ENCODE measurements at regions not wholly inside any gene's neighbourhood (a gene's known extent, or its start where the extent isn't known, plus 50 kb on each side); places are given as distances from the start of the nearest gene placed in this dataset.

DNA sequence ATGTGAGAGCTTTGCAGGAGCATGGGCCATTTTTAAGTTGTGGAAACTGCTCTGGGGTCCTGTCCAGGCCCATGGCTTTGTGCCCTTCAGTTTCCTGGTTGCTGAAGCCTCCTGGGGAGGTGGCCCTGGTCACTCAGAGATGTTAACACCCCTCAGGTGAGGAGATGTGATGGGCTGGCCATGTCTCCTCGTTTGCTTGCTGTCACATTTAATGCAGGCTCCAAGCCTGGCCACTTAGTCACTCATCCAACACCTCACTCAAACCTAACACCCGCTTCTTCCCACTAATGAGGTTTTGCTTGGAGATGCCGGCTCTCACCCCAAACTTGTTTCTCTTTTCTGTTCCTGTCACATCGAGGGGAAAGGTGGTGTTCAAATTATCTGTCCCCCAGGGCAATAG, 192.7 kb downstream of the PTPRU start:
- Histone ChIP-seq H3K79me2 (ENCODE audit: control insufficient read depth, low read length) (no peaks in the 10 kb centered on the region), H3K4me2 (ENCODE audit: low read length) (no peak overlapping the region), H3K27ac (ENCODE audit: low read depth, low read length) (no peak overlapping the region), H3K9me2 (replicated peaks; ENCODE audit: control insufficient read depth, low read length) (no peaks in the 10 kb centered on the region), H3K4me3 (ENCODE audit: low read length) (no peak overlapping the region), H3K36me3 (ENCODE audit: control insufficient read depth, low read length) (no peaks in the 10 kb centered on the region), H4K20me1 (ENCODE audit: control insufficient read depth, insufficient read depth, low read depth, low read length) (no peaks in the 10 kb centered on the region), H3F3A (ENCODE audit: control insufficient read depth, insufficient read depth) (no peaks in the 10 kb centered on the region), H3K9me3 (ENCODE audit: control insufficient read depth, insufficient read depth, low read length) (no peaks in the 10 kb centered on the region), H3K4me1 (ENCODE audit: control insufficient read depth, low read length) (no peaks in the 10 kb centered on the region), H3K27me3 (ENCODE audit: control insufficient read depth, low read length) (no peaks in the 10 kb centered on the region; the same call in 1 of the 2 replicates)
- TF ChIP-seq, protein P1, sequence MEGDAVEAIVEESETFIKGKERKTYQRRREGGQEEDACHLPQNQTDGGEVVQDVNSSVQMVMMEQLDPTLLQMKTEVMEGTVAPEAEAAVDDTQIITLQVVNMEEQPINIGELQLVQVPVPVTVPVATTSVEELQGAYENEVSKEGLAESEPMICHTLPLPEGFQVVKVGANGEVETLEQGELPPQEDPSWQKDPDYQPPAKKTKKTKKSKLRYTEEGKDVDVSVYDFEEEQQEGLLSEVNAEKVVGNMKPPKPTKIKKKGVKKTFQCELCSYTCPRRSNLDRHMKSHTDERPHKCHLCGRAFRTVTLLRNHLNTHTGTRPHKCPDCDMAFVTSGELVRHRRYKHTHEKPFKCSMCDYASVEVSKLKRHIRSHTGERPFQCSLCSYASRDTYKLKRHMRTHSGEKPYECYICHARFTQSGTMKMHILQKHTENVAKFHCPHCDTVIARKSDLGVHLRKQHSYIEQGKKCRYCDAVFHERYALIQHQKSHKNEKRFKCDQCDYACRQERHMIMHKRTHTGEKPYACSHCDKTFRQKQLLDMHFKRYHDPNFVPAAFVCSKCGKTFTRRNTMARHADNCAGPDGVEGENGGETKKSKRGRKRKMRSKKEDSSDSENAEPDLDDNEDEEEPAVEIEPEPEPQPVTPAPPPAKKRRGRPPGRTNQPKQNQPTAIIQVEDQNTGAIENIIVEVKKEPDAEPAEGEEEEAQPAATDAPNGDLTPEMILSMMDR (IDR thresholded peaks at IDR 0.05; ENCODE audit: low read depth, low read length, poor library complexity, severe bottlenecking): no peak
- no peak for TF ChIP-seq EZH2phosphoT487 (IDR thresholded peaks at IDR 0.05; ENCODE audit: borderline replicate concordance, low read length)

DNA sequence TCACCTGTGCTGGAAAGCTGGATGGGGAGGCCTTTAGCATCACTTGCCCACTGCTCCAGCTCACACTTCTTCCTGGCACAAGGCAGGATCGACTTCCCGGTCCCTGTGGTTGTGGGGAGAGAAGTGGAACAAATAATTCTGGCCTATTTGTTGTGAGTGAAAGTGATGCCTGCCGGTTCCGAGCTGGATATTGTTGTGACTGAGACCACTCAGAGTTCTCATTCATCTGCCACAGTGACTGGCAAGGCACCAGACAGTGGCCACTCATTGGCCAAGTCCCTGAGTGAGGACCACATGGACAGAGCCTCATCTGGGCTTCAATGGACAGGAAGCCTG, 191.9 kb downstream of the PTPRU start:
- no peaks in the 10 kb centered on the region for H3F3A ChIP-seq (ENCODE audit: control insufficient read depth, insufficient read depth)
- TF ChIP-seq EZH2phosphoT487 (IDR thresholded peaks at IDR 0.05; ENCODE audit: borderline replicate concordance, low read length): no peak
- TF ChIP-seq, protein P1 (IDR thresholded peaks at IDR 0.05; ENCODE audit: low read depth, low read length, poor library complexity, severe bottlenecking): no peak
- no peaks in the 10 kb centered on the region for H3K36me3 ChIP-seq (ENCODE audit: control insufficient read depth, low read length)
- H3K9me2 ChIP-seq (replicated peaks; ENCODE audit: control insufficient read depth, low read length): no peaks in the 10 kb centered on the region
- H3K79me2 ChIP-seq (ENCODE audit: control insufficient read depth, low read length): no peaks in the 10 kb centered on the region
- no peaks in the 10 kb centered on the region for H3K9me3 ChIP-seq (ENCODE audit: control insufficient read depth, insufficient read depth, low read length)
- no peak overlapping the region for H3K4me3 ChIP-seq (ENCODE audit: low read length)
- no peaks in the 10 kb centered on the region for H3K4me1 ChIP-seq (ENCODE audit: control insufficient read depth, low read length)
- H3K4me2 ChIP-seq (ENCODE audit: low read length): no peak overlapping the region
- no peaks in the 10 kb centered on the region; the same call in 1 of the 2 replicates for H3K27me3 ChIP-seq (ENCODE audit: control insufficient read depth, low read length)
- no peak overlapping the region for H3K27ac ChIP-seq (ENCODE audit: low read depth, low read length)
- no peaks in the 10 kb centered on the region for H4K20me1 ChIP-seq (ENCODE audit: control insufficient read depth, insufficient read depth, low read depth, low read length)

DNA sequence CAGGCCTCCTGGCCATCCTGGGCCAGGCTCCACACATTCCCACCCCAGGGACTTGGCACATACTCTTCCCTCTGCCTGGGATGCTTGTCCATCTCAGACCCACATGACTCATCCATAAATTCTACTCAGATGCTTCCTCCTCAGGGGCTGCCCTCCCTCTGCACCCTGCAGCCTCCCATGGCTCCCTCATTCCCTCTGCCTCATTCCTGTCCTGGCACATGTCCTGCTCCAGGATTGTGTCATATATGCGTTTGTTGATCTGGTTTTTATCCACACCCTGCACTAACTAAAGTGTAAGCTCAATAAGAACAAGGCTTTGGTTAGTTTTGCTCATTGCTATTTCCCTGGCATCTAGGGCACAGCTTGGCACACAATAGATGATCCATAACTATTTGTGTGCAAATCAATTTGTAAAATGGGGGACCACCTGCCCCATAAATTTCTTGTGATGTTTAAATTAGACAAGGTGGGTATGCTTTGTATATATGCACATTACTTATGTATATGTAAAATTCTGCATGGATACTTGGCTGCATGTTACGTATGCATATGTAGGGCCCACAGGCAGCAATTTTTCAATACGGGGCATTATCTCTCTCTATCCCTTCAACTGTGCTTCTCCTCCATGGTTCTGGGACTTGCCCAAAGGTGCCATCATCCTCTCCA, 191.4 kb downstream of the PTPRU start:
- Histone ChIP-seq H3K9me2 (replicated peaks; ENCODE audit: control insufficient read depth, low read length) (no peaks in the 10 kb centered on the region), H3K27ac (ENCODE audit: low read depth, low read length) (no peak overlapping the region), H3K4me1 (ENCODE audit: control insufficient read depth, low read length) (no peaks in the 10 kb centered on the region), H3F3A (ENCODE audit: control insufficient read depth, insufficient read depth) (no peaks in the 10 kb centered on the region), H3K4me3 (ENCODE audit: low read length) (no peak overlapping the region), H3K79me2 (ENCODE audit: control insufficient read depth, low read length) (no peaks in the 10 kb centered on the region), H3K4me2 (ENCODE audit: low read length) (no peak overlapping the region), H3K36me3 (ENCODE audit: control insufficient read depth, low read length) (no peaks in the 10 kb centered on the region), H3K9me3 (ENCODE audit: control insufficient read depth, insufficient read depth, low read length) (no peaks in the 10 kb centered on the region), H3K27me3 (ENCODE audit: control insufficient read depth, low read length) (no peaks in the 10 kb centered on the region; the same call in 1 of the 2 replicates), H4K20me1 (ENCODE audit: control insufficient read depth, insufficient read depth, low read depth, low read length) (no peaks in the 10 kb centered on the region)
- no peak for TF ChIP-seq EZH2phosphoT487 (IDR thresholded peaks at IDR 0.05; ENCODE audit: borderline replicate concordance, low read length)
- TF ChIP-seq, protein P1 (IDR thresholded peaks at IDR 0.05; ENCODE audit: low read depth, low read length, poor library complexity, severe bottlenecking): no peak
